Effector CD4-positive, alpha-beta T cell (primary cell): ENCODE measurements at regions not wholly inside any gene's neighbourhood (a gene's known extent, or its start where the extent isn't known, plus 50 kb on each side); places are given as distances from the start of the nearest gene placed in this dataset.

Source experiments
- DNase-seq: peaks from one replicate; pipeline ENCODE4 v3.0.0-alpha.2; 2020

GRCh38 chr5:162325143-162325727 is 257.7 kb downstream of the GABRG2 start:
- no peak for DNase-seq

- no peak for DNase-seq
These were observed 267.4 kb downstream of the GABRG2 start for GRCh38 chr5:162334944-162335343.

- DNase-seq = no peak
These were observed 292.9 kb downstream of the GABRG2 start for GRCh38 chr5:162360373-162360931.

- DNase-seq = no peak
These were observed 304.7 kb downstream of the GABRG2 start for GRCh38 chr5:162372256-162372655.

GRCh38 chr5:162377895-162378294 is 310.3 kb downstream of the GABRG2 start:
- DNase-seq = no peak

- DNase-seq = no peak
These were observed 315.3 kb downstream of the GABRG2 start for GRCh38 chr5:162382839-162383238.

- no peak for DNase-seq
These were observed 316.7 kb downstream of the GABRG2 start for GRCh38 chr5:162384225-162384624.

GRCh38 chr5:162391833-162392232 is 324.3 kb downstream of the GABRG2 start:
- DNase-seq = no peak

- no peak for DNase-seq
These were observed 324.8 kb downstream of the GABRG2 start for GRCh38 chr5:162392336-162392735.

- DNase-seq = no peak
These were observed 326.0 kb downstream of the GABRG2 start for GRCh38 chr5:162393534-162393933.

- DNase-seq = no peak
These were observed 340.0 kb downstream of the GABRG2 start for GRCh38 chr5:162407614-162408013.

GRCh38 chr5:162410365-162410764 is 342.8 kb downstream of the GABRG2 start:
- DNase-seq = no peak

GRCh38 chr5:162429142-162429541 is 361.6 kb downstream of the GABRG2 start:
- DNase-seq = no peak

- no peak for DNase-seq
These were observed 366.7 kb downstream of the GABRG2 start for GRCh38 chr5:162434281-162434680.

GRCh38 chr5:162436055-162436454 is 368.5 kb downstream of the GABRG2 start:
- DNase-seq = no peak

GRCh38 chr5:162444129-162444762 is 376.7 kb downstream of the GABRG2 start:
- no peak for DNase-seq

GRCh38 chr5:162456086-162456485 is 388.5 kb downstream of the GABRG2 start:
- no peak for DNase-seq

GRCh38 chr5:162466011-162466410 is 398.4 kb downstream of the GABRG2 start:
- DNase-seq = no peak

GRCh38 chr5:162473041-162473714 is 405.6 kb downstream of the GABRG2 start:
- DNase-seq = no peak

GRCh38 chr5:162474239-162474638 is 406.7 kb downstream of the GABRG2 start:
- DNase-seq = no peak

GRCh38 chr5:162484095-162484494 is 416.5 kb downstream of the GABRG2 start:
- DNase-seq = no peak

GRCh38 chr5:162484986-162485385 is 417.4 kb downstream of the GABRG2 start:
- DNase-seq = no peak

GRCh38 chr5:162485666-162486292 is 418.2 kb downstream of the GABRG2 start:
- no peak for DNase-seq
